Stomach smooth muscle (tissue), 2 donors: ENCODE measurements at regions not wholly inside any gene's neighbourhood (a gene's known extent, or its start where the extent isn't known, plus 50 kb on each side); places are given as distances from the start of the nearest gene placed in this dataset.

Experiments used
- H3K27ac ChIP-seq: one replicate; pipeline ENCODE4 v1.7.0; 2013; ENCODE audit warnings: mild to moderate bottlenecking, low read length, inconsistent platforms
- H3K27me3 ChIP-seq, 2 donors: one replicate each; pipeline ENCODE4 v1.7.0; 2013; ENCODE audit warnings: low read length in 2 of 2; ENCODE audit not compliant: insufficient read depth in 2 of 2, control insufficient read depth in 1 of 2
- H3K36me3 ChIP-seq, 2 donors: one replicate each; pipeline ENCODE4 v1.7.0; 2013; ENCODE audit warnings: low read length in 2 of 2; ENCODE audit not compliant: control insufficient read depth in 2 of 2, insufficient read depth in 2 of 2
- H3K4me1 ChIP-seq: one replicate; pipeline ENCODE4 v1.7.0; 2013; ENCODE audit warnings: low read length; ENCODE audit not compliant: control insufficient read depth, insufficient read depth
- H3K4me3 ChIP-seq, 2 donors: one replicate each; pipeline ENCODE4 v1.7.0; 2013; ENCODE audit warnings: low read length in 2 of 2
- H3K9ac ChIP-seq, 2 donors: one replicate each; pipeline ENCODE4 v1.7.0; 2013; ENCODE audit warnings: low read length in 2 of 2, mild to moderate bottlenecking in 1 of 2
- H3K9me3 ChIP-seq, 2 donors: one replicate each; pipeline ENCODE4 v1.7.0; 2013; ENCODE audit warnings: low read length in 2 of 2; ENCODE audit not compliant: control insufficient read depth in 2 of 2
- donor health status: healthy.
- donor health status: Pancreatic carcinoma.

- Histone ChIP-seq H3K4me3 (no peak overlapping the region), H3K9ac (no peak overlapping the region), H3K4me1 (peaks cover 21% of the 10 kb centered on the region), H3K27ac (no peak overlapping the region), H3K9me3 (no peaks in the 10 kb centered on the region), H3K36me3 (no peaks in the 10 kb centered on the region), H3K27me3 (no peaks in the 10 kb centered on the region)
These were observed 220.7 kb downstream of the WDR11 start for GRCh38 chr10:121071901-121072300.

- Histone ChIP-seq H3K9ac (no peak overlapping the region), H3K4me3 (no peak overlapping the region), H3K36me3 (no peaks in the 10 kb centered on the region), H3K4me1 (peaks cover 33% of the 10 kb centered on the region), H3K27ac (peak overlapping the region; percentile 31), H3K27me3 (no peaks in the 10 kb centered on the region), H3K9me3 (no peaks in the 10 kb centered on the region)
These were observed 222.6 kb downstream of the WDR11 start for GRCh38 chr10:121073728-121074127.

- no peak overlapping the region for H3K27ac ChIP-seq
- H3K27me3 ChIP-seq = no peaks in the 10 kb centered on the region
- H3K9me3 ChIP-seq = no peaks in the 10 kb centered on the region
- no peaks in the 10 kb centered on the region for H3K36me3 ChIP-seq
- H3K4me3 ChIP-seq = no peak overlapping the region
- H3K4me1 ChIP-seq = peaks cover 41% of the 10 kb centered on the region
- H3K9ac ChIP-seq = no peak overlapping the region
These were observed 225.9 kb downstream of the WDR11 start for GRCh38 chr10:121076776-121077715.

- Histone ChIP-seq H3K4me1 (peaks cover 41% of the 10 kb centered on the region), H3K27ac (no peak overlapping the region), H3K9me3 (no peaks in the 10 kb centered on the region), H3K9ac (no peak overlapping the region), H3K27me3 (no peaks in the 10 kb centered on the region), H3K4me3 (no peak overlapping the region), H3K36me3 (no peaks in the 10 kb centered on the region)
These were observed 226.9 kb downstream of the WDR11 start for GRCh38 chr10:121078036-121078435.

- peaks cover 39% of the 10 kb centered on the region for H3K4me1 ChIP-seq
- H3K4me3 ChIP-seq = no peak overlapping the region
- H3K9ac ChIP-seq = no peak overlapping the region
- H3K36me3 ChIP-seq = no peaks in the 10 kb centered on the region
- H3K27ac ChIP-seq = peak overlapping the region; percentile 49
- no peaks in the 10 kb centered on the region for H3K9me3 ChIP-seq
- no peaks in the 10 kb centered on the region for H3K27me3 ChIP-seq
These were observed 227.5 kb downstream of the WDR11 start for GRCh38 chr10:121078672-121079102.

- H3K27me3 ChIP-seq = no peaks in the 10 kb centered on the region
- H3K4me3 ChIP-seq = no peak overlapping the region
- no peaks in the 10 kb centered on the region for H3K36me3 ChIP-seq
- no peaks in the 10 kb centered on the region for H3K9me3 ChIP-seq
- H3K27ac ChIP-seq = peak overlapping the region; percentile 49
- H3K4me1 ChIP-seq = peaks cover 34% of the 10 kb centered on the region
- H3K9ac ChIP-seq = no peak overlapping the region
These were observed 228.1 kb downstream of the WDR11 start for GRCh38 chr10:121079226-121079625.

GRCh38 chr10:121080281-121080891 lies 229.2 kb downstream of the WDR11 start:
- Histone ChIP-seq H3K36me3 (no peaks in the 10 kb centered on the region), H3K4me1 (peaks cover 34% of the 10 kb centered on the region), H3K27ac (no peak overlapping the region), H3K4me3 (no peak overlapping the region), H3K9me3 (no peaks in the 10 kb centered on the region), H3K9ac (no peak overlapping the region), H3K27me3 (no peaks in the 10 kb centered on the region)

- Histone ChIP-seq H3K27ac (no peak overlapping the region), H3K4me3 (no peak overlapping the region), H3K9ac (no peak overlapping the region), H3K9me3 (no peaks in the 10 kb centered on the region), H3K36me3 (no peaks in the 10 kb centered on the region), H3K4me1 (peaks cover 34% of the 10 kb centered on the region), H3K27me3 (no peaks in the 10 kb centered on the region)
These were observed 230.1 kb downstream of the WDR11 start for GRCh38 chr10:121081306-121081705.

- no peak overlapping the region for H3K9ac ChIP-seq
- H3K36me3 ChIP-seq = no peaks in the 10 kb centered on the region
- no peak overlapping the region for H3K4me3 ChIP-seq
- peaks cover 26% of the 10 kb centered on the region for H3K4me1 ChIP-seq
- H3K27me3 ChIP-seq = no peaks in the 10 kb centered on the region
- H3K27ac ChIP-seq = no peak overlapping the region
- H3K9me3 ChIP-seq = no peaks in the 10 kb centered on the region
These were observed 231.8 kb downstream of the WDR11 start for GRCh38 chr10:121082984-121083383.

GRCh38 chr10:121084016-121084674 lies 233.0 kb downstream of the WDR11 start:
- Histone ChIP-seq H3K36me3 (no peaks in the 10 kb centered on the region), H3K4me1 (peaks cover 15% of the 10 kb centered on the region), H3K9ac (no peak overlapping the region), H3K9me3 (no peaks in the 10 kb centered on the region), H3K4me3 (no peak overlapping the region), H3K27ac (no peak overlapping the region), H3K27me3 (no peaks in the 10 kb centered on the region)
